GM12874 (cell line): ENCODE measurements at regions not wholly inside any gene's neighbourhood (a gene's known extent, or its start where the extent isn't known, plus 50 kb on each side); places are given as distances from the start of the nearest gene placed in this dataset.

Experiments
- CTCF ChIP-seq: IDR thresholded peaks from 2 replicates; pipeline ENCODE4 v1.5.1; 2011; ENCODE audit warnings: low read depth, mild to moderate bottlenecking, control low read depth, low read length, moderate library complexity; ENCODE audit not compliant: insufficient read depth

DNA sequence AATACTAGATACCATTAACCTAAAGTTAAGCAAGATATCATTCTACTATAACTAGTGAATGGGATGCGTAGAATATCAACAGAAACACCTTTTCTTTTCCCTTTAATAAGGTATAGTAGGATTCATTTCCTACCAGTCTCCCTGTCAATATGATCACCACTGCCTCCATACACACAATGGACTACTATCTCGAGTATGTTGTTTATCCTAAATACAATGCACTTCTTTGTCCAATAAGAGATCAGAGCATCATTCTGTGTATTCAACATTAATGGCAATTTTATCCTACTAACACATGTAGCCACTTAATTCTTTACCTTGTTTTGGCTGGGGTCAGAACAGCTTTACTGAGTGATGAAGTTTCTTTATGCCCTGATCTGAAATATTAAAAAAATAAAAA is 276.3 kb downstream of the TFEC start:
- no peak for TF ChIP-seq CTCF

DNA sequence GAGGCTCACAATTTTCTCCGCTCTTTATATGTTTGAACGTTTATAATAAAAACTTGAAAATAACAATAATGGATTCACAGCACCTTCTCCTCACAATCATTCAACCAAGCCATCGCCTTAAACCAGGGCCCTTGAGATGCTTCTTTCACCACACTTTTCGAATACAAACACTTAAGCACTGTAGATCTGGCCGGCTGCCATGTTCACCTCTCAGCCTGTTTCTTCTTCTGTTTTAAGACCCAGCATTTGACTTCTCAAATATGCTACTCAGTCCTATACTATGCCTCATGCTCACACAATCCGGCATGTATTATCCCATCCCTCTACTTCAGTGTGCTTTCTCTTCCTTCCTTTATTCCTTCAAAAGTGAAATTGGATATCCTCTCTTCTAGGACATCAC is 280.6 kb downstream of the TFEC start:
- TF ChIP-seq CTCF, result no peak

- no peak for TF ChIP-seq CTCF
Observed at GRCh38 chr7:115748123-115748738, 282.3 kb downstream of the TFEC start.

- TF ChIP-seq CTCF, result no peak
Observed at GRCh38 chr7:115747174-115747573, 283.4 kb downstream of the TFEC start.

GRCh38 chr7:115740043-115740442 is 290.5 kb downstream of the TFEC start:
- no peak for TF ChIP-seq CTCF

GRCh38 chr7:115734641-115735040 is 295.9 kb downstream of the TFEC start:
- TF ChIP-seq CTCF, result no peak

GRCh38 chr7:115731796-115732471 is 298.6 kb downstream of the TFEC start:
- TF ChIP-seq CTCF, result no peak
